ENCODE measurements at regions not wholly inside any gene's neighbourhood (a gene's known extent, or its start where the extent isn't known, plus 50 kb on each side); places are given as distances from the start of the nearest gene placed in this dataset.
"Not testable (repeated sequence)": the region's sequence is repeated elsewhere in the genome, so short reads cannot be mapped to it uniquely, and the experiment has no call there.

- DNase-seq: not testable (repeated sequence)
Measured at GRCh38 chr9:40592406-40592805, 536.1 kb downstream of the FOXD4L6 start.

GRCh38 chr9:40591915-40592314, 536.6 kb downstream of the FOXD4L6 start:
- DNase-seq: not testable (repeated sequence)

GRCh38 chr9:40587475-40588195, 540.8 kb downstream of the FOXD4L6 start:
- DNase-seq: not testable (repeated sequence)

- peak; percentile 4 to 20 for DNase-seq
Measured at GRCh38 chr9:40584039-40584438, 544.4 kb downstream of the FOXD4L6 start.

- not testable (repeated sequence) for DNase-seq
Measured at GRCh38 chr9:40583230-40583629, 545.3 kb downstream of the FOXD4L6 start.

- DNase-seq: not testable (repeated sequence)
Measured at GRCh38 chr9:40578908-40579307, 549.6 kb downstream of the FOXD4L6 start.

Measured in CD4-positive, alpha-beta T cell treated with Interleukin-1 beta for 1 hour (primary cell).